Kidney epithelial cell (primary cell): ENCODE measurements at regions not wholly inside any gene's neighbourhood (a gene's known extent, or its start where the extent isn't known, plus 50 kb on each side); places are given as distances from the start of the nearest gene placed in this dataset.

Experiments used
- DNase-seq: peaks from one replicate; pipeline ENCODE4 v3.0.0-alpha.2; 2010; ENCODE audit warnings: low read depth
- H3K27me3 ChIP-seq: 2 replicates; pipeline ENCODE4 v1.6.0; 2011; ENCODE audit warnings: low read length; ENCODE audit not compliant: control insufficient read depth, insufficient read depth
- H3K36me3 ChIP-seq: 2 replicates; pipeline ENCODE4 v1.5.1; 2011; ENCODE audit warnings: low read length; ENCODE audit not compliant: control insufficient read depth, insufficient read depth
- H3K4me3 ChIP-seq: 2 replicates; pipeline ENCODE4 v1.5.1; 2011; ENCODE audit warnings: low read depth, mild to moderate bottlenecking, control low read depth, low read length
- TF ChIP-seq, protein P1 (sequence below): IDR thresholded peaks from 2 replicates; pipeline ENCODE4 v1.5.1; 2011; ENCODE audit warnings: mild to moderate bottlenecking, moderate library complexity, low read length, control low read depth, inconsistent platforms; ENCODE audit not compliant: insufficient read depth, poor library complexity, severe bottlenecking

DNA sequence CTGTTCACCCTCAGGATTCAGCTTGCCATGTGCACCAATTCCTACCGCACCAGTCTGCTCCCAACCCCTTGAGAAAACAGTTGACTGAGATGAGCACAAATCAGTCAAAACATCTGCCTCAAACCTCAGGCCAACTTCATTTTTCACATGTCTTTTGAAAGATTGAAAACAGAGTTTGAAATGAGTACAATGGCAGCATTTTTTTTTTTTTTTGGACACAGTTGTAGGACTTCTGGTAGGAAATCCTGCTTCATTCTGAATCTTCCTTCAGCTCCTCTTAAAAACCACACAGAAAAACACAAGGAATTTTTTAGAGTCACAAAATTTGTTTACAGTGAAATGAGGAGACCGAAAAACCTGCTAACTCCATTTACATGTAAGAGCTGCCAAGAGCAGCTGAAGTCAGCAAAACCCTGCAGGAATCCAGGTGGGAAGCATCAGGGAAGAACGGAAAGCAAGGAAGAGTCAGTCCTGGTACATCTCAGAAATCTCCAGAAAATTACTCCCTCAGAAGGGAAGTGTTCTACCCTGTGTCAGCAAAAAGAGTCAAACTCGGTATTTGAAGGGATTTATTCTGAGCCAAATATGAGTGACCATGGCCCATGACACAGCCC, 100.3 kb upstream of the TMTC1 start:
- DNase-seq, result no peak
- no peaks in the 10 kb centered on the region for H3K27me3 ChIP-seq
- TF ChIP-seq, protein P1, sequence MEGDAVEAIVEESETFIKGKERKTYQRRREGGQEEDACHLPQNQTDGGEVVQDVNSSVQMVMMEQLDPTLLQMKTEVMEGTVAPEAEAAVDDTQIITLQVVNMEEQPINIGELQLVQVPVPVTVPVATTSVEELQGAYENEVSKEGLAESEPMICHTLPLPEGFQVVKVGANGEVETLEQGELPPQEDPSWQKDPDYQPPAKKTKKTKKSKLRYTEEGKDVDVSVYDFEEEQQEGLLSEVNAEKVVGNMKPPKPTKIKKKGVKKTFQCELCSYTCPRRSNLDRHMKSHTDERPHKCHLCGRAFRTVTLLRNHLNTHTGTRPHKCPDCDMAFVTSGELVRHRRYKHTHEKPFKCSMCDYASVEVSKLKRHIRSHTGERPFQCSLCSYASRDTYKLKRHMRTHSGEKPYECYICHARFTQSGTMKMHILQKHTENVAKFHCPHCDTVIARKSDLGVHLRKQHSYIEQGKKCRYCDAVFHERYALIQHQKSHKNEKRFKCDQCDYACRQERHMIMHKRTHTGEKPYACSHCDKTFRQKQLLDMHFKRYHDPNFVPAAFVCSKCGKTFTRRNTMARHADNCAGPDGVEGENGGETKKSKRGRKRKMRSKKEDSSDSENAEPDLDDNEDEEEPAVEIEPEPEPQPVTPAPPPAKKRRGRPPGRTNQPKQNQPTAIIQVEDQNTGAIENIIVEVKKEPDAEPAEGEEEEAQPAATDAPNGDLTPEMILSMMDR, result no peak

DNA sequence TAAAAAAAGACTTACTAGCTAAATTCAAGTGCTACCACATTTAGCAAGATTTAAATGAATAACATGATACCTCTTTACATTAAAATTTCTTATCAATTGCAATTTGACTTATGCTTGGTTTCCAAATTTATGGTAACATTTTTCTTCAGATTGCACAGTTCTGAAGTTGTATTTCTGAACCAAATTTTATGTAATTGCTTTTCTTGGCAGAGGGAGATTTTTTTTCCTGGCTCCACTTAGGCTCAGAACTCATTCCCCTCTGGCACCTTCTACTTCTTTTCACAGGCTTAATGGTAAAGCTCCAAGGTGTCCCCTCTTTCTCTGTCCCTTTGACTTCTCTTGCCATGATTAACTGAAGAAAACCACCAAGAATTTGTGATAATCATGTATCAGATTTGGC, 99.8 kb upstream of the TMTC1 start:
- TF ChIP-seq, protein P1, result no peak
- Histone ChIP-seq H3K27me3 (no peaks in the 10 kb centered on the region), H3K4me3 (no peak overlapping the region), H3K36me3 (no peaks in the 10 kb centered on the region)
- DNase-seq, result no peak

More for the DNA sequence above, 100.3 kb upstream of the TMTC1 start:
- Histone ChIP-seq H3K4me3 (no peak overlapping the region), H3K36me3 (no peaks in the 10 kb centered on the region)

DNA sequence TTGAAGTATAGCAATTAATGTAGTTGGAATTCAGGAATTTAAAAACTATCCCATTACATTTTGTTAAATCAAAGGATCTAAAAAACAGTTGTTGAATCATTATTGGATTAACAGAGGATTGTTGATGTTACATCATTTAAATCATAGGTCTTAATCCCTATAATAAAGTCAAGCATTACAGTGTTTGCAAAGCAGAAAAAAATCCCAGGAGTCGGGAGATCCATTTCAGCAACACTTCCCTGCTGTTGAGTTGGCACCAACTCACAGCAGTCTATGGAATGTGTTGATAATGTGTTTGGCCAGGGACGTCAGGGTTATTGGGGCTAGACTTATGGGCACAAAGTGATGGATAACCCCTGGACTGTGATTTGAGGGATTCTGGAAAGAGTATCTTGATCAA, 99.1 kb upstream of the TMTC1 start:
- no peak for DNase-seq
- H3K27me3 ChIP-seq, result no peaks in the 10 kb centered on the region
- no peak overlapping the region for H3K4me3 ChIP-seq
- TF ChIP-seq, protein P1, result no peak
- no peaks in the 10 kb centered on the region for H3K36me3 ChIP-seq

DNA sequence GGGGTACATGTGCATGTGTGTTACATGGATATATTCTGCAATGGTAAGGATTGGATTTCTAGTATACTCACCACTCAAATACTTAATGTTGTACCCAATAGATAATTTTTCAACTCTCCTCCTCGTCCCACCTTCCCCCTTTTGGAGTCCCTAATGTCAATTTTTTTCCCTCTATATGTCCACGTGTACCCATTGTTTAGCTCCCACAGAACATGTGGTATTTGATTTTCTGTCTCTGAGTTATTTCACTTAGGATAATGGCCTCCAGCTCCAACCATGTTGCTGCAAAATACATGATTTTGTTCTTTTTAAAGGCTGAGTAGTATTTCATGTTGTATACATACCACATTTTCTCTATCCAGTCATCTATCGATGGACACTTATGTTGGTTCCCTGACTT, 97.2 kb upstream of the TMTC1 start:
- no peak for DNase-seq
- TF ChIP-seq, protein P1, result no peak
- H3K4me3 ChIP-seq, result no peak overlapping the region
- H3K27me3 ChIP-seq, result no peaks in the 10 kb centered on the region
- H3K36me3 ChIP-seq, result no peaks in the 10 kb centered on the region

DNA sequence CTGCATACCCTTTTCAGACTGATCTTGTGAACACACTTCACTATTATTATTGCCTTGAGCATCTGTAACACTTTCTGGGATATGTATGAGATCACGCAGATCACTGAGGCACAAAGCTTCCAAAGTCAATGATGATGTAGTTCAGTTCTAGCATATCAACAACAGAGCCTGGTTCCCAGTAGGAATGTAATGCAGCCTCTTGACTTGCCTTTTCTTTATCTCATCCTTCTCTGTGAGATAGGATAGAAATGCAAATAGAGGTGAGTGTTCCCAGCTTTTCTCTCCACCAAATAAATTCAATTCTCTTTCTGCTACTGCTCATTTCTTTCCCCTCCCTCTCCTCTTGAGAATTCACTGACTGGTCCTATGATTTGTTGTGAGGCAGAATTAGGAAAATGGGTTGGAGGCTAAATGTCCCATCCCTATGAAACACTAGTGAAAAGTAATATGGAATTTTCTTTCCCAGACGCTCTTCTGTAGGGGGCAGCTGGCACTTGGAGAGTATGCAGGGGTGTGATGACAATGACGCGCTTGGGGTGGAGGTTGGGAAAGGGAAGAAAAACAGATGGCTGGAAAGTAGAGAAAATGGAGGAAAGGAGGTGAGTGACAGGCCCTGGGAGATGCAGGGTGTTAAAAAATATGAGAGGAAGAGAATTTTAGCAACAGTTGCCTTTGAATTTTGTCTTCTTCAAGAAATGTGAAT, 96.0 kb upstream of the TMTC1 start:
- TF ChIP-seq, protein P1, result no peak
- Histone ChIP-seq H3K4me3 (no peak overlapping the region), H3K36me3 (no peaks in the 10 kb centered on the region), H3K27me3 (no peaks in the 10 kb centered on the region)
- DNase-seq, result no peak

DNA sequence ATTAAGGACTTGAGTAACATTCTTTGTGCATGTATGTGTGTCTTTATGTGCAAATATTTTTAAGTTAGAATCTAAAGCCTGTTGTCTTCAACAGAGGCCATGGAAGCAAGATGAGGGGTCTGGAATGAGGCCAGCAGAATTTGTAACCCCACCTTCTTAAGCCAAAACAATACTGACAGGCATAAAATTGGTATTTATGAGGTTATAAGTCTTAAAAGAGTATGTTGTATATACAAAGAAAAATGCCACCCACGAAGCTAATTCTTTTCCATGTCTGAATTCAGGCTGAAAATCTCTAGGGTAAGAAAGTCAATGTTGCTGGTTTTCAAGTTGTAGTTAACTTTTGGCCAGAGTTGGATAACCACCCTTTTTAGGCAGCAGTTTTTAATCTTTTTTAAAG, 86.2 kb upstream of the TMTC1 start:
- no peaks in the 10 kb centered on the region for H3K27me3 ChIP-seq
- TF ChIP-seq, protein P1, result no peak

More for the DNA sequence above, 86.2 kb upstream of the TMTC1 start:
- Histone ChIP-seq H3K36me3 (no peaks in the 10 kb centered on the region), H3K4me3 (no peak overlapping the region)
- DNase-seq, result no peak
